HG03175 (cell line): ENCODE measurements at regions not wholly inside any gene's neighbourhood (a gene's known extent, or its start where the extent isn't known, plus 50 kb on each side); places are given as distances from the start of the nearest gene placed in this dataset.
A peak's percentile ranks its signal among the peaks of the same experiment; 100 is the strongest.
"Not testable (repeated sequence)": the region's sequence is repeated elsewhere in the genome, so short reads cannot be mapped to it uniquely, and the experiment has no call there.

Experiments used
- ATAC-seq: cut with Tn5 transposase; IDR thresholded peaks from one replicate; pipeline ENCODE4 v1.9.1; 2021; ENCODE audit warnings: mild to moderate bottlenecking, moderate library complexity; ENCODE audit not compliant: unreplicated experiment

DNA sequence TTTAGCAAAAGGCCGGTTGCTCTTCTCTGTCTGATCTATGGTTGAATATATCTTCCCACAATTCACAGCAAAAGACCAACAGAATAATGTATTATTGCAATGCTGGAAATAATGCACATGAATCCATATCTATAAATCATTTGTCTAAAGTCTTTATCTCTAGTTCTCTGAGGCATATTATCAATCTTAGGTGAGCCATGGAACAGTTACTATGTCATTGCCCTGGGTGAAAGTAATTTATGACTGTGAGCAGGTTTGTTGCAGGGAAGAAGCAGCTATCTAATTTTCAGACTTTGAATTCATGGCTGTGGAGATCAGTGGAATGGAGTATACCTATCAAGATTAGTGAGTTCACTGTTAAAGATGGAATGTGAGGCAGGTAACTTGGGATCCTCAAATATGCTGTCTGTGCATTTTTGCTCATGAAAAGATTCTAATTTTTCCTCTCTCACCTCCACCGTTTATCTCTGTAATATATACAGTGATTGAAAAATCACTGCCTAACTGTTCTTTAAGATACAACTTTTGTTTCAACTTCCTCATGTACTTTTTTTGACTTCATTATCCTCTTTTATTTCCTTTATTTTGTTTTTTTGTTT is 256.8 kb upstream of the ARSJ start:
- ATAC-seq, result no peak

DNA sequence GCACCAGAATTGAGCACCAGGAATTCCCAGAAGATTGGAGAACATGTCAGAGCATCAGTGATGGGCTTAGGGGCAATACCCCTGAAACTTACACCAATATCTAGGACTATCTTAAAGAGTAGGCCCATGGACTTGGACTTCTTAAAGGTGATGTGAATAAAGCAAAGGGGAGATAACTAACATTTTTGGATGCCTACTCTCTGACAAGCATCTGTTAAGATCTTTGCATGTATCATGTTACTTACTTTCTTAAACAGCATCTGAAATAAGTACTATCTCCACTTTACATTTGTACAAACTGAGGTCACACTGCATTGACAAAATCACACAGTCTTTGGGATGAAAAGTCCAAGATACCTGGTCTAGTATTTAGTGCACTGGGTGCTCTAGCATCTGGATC is 258.6 kb upstream of the ARSJ start:
- ATAC-seq, result no peak

DNA sequence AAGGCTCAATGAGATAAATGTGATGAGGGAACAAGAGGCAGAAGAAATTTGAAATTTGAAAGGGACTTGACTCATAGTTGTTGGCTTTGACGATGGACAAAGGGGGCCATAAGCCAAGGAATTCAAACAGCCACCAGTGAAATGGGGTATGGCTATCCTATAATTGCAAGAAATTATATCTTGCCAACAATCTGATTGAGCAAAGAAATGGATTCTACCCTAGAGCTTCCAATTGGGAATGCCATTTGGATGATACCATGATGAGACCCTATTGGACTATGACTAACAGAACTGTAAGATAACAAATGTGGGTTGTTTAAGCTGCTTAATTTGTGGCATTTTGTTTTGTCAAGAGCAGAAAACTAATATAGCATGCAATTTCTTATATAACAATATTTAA is 270.1 kb upstream of the ARSJ start:
- ATAC-seq, result no peak

DNA sequence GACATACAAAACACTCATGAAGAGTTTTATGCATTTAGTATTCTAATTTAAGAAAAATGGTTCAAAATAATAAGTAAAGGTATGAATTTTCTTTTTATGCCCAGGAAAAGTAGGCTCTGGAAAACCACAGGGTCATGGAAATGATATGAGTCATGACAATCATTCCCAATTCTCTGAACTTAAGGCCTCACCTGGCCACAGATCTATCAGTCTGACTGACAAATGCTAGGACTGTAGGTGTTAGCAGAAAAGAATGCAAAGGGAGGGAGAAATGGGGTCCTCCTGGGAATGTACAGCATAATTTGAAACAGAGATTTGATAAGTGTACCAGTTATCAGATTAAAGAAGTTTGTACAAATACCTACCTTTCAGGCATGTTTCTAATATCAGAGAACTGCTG is 270.5 kb upstream of the ARSJ start:
- no peak for ATAC-seq

DNA sequence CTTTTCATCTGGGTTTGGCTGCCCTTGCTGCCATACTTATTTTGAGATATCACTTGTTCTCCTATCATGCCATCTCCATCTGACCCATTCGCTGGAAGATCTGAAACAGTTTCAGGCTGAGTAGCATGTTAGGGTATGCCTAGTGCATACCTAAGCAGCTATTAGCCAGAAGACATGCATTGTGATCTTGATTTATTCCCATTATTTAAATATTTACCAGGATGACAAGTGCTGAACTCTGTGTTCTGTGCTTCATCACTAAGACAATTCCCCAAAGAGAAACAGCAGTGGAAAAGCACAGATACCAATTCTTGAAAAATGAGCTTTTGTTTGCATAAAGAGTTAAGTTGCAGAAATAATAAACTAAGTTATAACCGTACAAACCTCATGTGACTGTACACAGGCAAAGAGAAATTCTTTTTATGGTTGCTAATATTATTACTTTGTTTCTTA is 271.0 kb upstream of the ARSJ start:
- no peak for ATAC-seq

DNA sequence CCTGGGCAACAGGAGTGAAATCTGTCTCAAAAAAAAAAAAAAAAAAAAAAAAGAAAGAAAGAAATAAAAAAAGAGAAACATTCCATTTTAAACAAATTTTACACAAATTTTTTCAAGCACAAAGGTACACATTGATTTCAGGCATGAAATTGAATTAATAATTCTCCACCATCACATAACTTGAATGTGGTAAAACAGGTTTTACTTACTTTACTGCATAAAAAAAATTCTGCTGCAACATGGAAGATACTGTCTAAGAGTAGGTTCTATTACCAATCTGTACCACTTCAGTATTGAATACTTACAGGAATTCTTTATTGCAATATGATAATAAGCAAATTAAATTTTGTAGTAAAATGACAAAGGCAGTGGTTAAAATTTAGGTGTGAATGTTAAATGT is 271.6 kb upstream of the ARSJ start:
- ATAC-seq, result no peak

DNA sequence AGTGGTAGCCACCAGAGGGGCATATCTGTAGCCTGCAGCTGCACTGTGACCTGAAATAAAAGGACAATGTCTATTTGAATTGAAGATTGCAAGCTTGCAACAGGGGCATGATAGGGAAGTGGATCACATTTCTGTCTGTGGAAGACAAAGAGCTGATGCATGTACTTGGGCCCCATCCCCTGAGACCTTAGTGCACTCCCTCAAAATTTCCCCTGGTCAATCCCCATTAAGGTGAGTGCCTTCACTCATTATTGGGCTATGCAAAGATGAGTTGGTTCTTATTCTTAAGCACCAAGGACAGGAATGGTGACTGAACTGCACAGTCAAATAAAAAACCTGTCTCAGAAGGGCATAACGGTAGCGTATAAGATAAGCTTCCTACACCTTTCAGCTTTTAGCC is 273.1 kb upstream of the ARSJ start:
- ATAC-seq, result no peak

DNA sequence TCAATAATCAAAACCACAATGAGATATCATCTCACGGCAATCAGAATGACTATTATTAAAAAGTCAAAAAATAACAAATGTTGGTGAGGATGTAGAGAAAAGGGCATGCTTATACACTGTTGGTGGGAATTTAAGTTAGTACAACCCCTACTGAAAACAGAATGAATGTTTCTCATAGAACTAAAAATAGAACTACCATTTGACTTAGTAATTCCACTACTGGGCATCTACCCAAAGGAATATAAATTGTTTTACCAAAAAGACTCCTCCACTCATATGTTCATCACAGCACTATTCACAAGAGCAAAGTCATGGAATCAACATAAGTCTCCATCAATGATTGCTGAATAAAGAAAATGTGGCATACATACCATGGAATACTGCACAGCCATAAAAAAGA is 278.1 kb upstream of the ARSJ start:
- ATAC-seq, result no peak

DNA sequence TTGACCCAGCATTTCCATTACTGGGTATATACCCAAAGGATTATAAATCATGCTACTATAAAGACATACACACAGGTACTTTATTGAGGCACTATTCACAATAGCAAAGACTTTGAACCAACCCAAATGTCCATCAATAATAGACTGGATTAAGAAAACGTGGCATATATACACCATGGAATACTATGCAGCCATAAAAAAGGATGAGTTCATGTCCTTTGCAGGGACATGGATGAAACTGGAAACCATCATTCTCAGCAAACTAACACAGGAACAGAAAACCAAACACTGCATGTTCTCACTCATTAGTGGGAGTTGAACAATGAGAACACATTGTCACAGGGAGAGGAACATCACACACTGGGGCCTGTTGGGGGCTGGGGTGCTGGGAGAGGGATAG is 283.0 kb upstream of the ARSJ start:
- not testable (repeated sequence) for ATAC-seq

DNA sequence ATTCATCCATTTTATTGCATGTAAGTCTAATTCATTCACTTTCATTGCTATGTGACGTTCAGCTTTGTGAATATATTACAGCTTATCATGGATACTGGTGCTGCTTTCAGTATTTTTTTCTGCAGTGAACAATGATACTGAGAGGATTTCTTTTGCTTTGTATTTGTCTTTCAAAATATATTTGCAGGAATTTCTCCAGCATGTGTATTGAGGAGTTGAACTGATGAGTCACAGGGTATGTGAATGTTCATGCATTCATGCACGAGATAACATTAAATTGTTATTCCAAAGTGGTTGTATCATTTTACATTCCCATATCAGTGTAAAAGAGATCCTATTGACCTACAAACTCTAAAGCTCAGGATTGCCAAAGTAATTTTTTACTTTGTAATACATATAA is 283.8 kb upstream of the ARSJ start:
- no peak for ATAC-seq

DNA sequence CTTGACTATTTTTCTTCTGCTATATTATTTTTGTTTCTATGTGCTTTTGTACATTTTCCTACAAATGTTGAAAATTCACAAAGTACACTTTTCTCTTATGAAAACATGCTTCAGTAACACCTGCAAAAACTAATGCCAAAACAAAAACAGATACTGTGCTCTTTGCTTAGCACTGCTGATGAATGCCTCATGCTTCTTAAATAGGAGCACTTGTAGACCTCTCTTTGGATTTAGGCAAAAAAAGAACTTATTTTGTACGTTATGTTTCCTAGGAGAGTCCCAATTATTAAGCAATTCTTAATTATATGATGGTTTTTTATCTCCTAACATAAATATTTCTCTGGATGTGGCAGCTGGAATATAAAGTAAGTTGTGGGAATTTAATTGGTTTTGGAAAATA is 285.0 kb upstream of the ARSJ start:
- ATAC-seq, result no peak

DNA sequence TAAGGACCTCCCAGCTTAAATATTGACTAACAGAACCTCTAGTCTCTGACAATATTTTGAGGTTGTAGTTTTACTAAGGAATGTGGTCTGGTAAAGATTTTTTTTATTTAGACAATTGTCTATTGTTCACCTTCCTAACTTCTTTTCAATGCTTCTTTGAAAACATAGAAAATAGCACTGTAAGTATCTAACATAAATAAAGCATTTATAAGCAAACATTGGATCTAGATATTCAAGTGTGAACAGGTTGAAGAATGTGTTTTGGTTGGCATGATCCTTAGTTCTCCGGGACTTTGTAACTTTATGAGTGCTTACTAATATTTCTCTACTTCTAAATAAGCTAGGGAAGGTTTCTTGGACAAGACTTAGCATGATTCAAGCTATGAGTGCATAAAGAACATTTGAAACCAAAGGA is 285.4 kb upstream of the ARSJ start:
- ATAC-seq, result no peak

DNA sequence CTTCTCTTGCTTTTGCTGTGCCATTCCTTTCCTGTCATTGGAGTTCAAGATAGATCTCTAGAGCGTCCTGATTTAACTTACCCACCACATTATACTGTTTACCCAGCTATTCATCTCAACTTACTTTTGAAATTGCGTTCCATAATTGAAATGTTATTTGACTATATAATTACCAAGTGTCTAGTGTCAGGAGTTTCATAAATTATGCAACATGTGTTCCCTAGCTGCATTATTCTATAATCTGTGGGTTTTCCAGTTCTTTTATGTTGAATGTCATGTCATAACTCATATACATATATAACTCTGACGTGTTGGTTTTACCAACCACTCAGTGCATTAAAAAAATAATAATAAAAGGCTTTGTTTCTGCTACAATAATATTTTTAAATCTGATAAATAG is 285.9 kb upstream of the ARSJ start:
- ATAC-seq, result no peak

DNA sequence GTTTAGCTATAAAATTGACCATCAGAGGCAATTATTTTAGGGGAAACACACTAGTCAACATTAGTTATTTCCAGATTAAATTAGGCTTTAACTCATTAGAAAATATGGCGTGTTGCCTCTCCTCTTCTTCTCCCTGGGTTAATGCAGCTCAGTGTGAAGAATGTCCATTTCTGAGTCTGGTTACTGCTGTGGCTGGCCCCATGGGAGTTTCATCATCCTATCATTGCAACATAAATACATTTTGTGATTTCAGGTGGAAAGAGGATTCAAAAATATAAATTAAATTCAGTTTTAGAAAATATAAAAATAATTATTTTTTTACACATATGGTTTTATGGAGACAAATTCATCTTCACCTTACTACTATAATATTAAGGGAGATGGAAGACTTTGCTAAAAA is 288.5 kb upstream of the ARSJ start:
- no peak for ATAC-seq

DNA sequence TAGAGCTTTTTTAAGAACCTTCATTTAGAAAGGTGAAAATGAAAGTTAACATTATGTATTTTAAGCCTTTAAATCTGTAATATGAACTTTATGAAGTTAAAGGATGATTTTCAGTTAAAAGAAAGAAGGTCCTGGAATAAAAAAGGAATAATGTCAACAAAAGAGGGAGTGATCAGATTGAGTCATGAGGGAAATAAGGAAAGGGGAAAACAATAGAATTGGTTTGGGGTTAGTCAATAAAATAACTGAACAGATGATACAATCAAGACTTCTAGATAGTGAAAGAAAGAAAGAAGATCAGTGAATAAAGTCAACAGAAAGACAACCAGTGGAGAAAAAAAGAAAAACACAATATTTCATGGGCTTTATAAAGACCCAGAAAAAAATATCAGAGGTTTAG is 291.6 kb upstream of the ARSJ start:
- ATAC-seq, result no peak

DNA sequence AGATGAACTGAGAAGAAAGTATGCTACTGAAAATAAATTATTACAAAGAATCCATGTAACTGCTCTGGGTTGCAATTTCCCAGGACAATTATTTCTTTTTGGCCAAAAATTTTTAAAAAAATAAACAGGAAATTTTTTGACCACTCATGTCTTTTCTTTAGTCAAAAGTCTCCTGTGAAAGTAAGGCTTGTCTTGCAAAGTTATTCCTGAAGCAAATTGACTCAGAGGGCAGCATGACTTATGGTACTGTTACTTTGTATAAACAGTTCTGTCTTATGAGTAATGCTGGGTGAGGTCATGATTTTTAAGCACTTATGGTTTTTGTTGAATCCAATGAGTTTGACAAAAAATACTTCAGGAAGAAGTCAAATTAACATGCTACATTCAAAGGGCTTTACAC is 292.8 kb upstream of the ARSJ start:
- ATAC-seq, result no peak

DNA sequence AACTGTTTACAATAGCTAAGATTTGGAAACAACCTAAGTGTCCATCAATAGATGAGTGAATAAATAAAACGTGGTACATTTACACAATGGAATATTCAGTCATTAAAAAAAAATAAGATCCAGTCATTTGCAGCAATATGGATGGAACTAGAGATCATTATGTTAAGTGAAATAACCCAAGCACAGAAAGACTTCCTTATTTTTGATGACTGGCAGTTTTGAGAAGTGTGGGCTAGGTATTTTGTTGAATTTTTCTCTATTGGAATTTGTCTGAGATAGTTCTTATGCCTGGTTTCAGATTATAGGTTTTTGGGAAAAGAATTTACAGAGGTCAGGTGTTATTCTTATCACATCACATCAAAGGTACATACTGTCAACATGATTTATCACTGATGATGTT is 293.8 kb upstream of the ARSJ start:
- no peak for ATAC-seq

DNA sequence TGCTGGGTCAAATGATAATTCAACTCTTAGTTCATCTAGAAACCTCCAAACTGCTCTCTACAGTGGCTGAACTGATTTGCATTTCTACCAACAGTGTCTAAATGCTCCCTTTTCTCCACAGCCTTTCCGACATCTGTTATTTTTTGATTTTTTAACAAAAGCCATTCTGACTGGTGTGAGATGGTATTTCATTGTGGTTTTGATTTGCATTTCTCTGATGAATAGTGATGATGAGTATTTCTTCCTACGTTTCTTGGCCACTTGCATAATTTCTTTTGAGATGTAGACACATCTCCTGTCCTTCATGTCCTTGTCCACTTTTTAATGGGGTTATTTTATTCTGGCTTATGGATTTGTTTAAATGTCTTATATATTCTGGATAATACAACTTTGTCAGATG is 298.2 kb upstream of the ARSJ start:
- no peak for ATAC-seq

DNA sequence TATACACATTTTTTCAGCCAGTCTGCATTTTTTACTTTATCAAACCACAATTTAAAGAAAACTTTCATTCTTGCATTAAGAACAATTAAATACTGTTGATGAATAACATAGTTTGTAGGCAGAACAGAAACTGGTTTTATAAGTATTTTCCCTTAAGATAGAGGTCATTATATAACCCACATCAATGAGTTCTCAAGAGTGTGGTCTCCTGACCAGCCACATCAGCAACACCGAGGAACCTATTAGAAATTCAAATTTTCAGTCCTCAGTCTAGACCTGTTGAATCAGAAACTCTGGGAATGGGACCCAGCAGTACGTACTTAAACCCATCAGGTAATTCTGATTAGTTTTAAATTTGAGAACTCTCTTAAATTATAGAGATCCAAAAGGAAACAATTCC is 299.6 kb upstream of the ARSJ start:
- ATAC-seq, result no peak

DNA sequence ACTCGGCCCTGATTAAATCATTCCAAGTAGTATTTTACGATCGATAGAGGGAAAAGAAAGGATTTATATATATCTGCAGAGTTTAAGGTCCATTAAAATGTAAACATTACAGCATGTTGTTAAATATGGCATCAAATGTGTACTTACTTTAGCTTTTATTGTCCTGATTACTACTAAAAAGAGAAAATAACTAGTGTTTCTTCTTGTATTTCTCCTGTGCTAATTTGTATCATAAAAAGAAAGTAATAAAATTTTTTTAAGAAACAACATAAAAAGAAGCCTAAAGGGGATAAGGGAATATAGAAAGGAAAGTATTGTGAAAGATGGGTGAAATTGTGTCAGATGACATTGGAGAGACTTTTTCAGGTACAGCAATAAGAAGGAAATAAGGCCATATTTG is 300.3 kb upstream of the ARSJ start:
- no peak for ATAC-seq

DNA sequence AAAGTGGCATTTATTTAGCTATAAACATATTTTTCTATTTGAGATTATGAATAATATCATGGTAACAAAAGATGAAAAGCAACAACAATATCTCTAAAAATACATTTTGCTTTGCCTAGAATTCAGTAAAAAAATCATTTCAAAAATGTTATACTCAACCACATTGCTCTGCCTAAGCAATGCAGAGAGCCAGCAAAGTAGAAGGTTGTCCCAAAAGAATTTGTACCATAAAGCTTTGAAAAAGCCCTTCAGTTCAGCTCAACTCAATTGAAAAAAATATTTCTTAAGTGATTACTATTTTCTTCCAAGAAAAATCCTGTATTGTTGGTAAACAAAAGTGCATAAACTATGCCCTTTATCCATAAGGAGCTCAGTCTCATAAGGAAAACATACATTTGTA is 301.2 kb upstream of the ARSJ start:
- ATAC-seq, result no peak

DNA sequence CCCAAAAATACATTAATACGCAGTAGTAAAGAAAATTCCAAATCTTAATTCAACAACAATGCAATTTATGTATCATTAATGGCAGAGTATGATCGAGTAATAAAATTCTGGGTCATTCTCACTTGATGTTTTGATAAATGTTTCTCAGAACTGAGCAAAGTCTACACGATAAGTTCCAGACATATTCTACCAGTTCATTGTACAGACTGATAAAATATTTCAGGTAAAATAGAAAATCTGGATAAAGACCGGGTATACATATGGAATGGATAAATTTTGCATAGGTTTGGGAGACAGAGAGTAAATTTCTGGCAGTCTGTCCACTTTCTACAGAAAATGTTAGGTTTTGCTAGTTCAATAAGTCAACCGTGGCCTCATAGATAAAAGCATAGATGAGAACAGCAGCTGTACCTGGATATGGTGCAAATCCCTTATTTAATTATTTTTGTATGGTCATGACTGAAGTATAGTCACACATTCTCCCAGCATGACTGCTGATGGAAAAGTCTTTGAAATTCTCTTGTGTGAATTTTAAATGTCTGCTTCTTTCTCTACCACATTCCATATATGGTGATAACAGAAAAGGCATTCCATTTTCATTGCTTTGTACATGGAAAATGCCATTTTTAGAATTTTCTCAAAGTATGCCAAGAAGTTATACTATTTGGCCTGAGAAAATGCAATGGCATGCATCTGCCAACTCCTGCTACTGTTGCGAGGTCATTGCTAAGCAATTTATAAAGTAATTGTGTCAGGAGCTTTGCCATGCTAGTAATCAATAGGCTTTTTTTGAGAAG is 301.9 kb upstream of the ARSJ start:
- ATAC-seq, result no peak

DNA sequence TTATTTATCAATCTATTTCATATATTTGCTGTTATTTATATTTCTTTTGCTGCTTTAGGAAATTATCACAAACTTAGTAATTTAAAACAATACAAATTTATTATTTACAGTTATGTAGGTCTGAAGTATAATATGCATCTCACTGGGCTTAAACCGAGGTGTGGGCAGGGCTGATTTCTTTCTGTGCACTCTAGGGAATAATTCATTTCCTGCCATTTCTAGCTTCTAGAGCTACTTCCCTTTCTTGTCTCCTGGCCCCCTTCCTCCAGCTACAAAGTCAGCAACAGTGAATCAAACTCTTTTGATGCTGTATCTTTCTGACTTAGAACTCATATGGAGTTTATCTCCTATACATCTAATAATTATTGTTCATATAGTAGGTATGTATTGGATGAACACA is 303.5 kb upstream of the ARSJ start:
- peak; percentile 85 for ATAC-seq
